ENCODE measurements at regions not wholly inside any gene's neighbourhood (a gene's known extent, or its start where the extent isn't known, plus 50 kb on each side); places are given as distances from the start of the nearest gene placed in this dataset.
A peak's percentile ranks its signal among the peaks of the same experiment; 100 is the strongest.

DNA sequence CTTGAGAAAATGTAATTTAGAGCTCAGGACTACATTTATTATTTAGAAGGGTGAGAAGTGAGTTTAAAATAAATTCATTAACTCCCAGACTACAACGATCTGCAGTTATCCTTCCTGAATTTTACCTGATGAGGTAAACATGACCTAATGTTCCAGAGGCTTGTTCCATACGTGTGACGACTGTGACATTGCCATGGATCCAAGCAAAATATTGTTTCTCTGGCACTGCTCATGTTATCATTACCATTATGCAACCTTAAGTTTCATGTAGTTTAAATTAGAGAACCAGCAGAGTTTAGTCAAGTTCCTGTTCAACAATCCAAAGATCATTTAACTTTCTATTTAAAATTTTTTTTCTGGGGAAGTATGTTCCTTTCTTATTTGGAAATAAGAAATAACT lies 279.6 kb downstream of the KLF5 start:
- Histone ChIP-seq H3K4me2 (ENCODE audit: low read length) (peak overlapping the region; percentile 5; the same call in 1 of the 2 replicates), H3K36me3 (ENCODE audit: low read depth, low read length) (no peaks in the 10 kb centered on the region), H3K27ac (ENCODE audit: low read length) (peak overlapping the region; percentile 100), H3F3A (ENCODE audit: low read length, unreplicated experiment) (peaks cover 6% of the 10 kb centered on the region), H4K20me1 (ENCODE audit: low read length) (no peaks in the 10 kb centered on the region), H3K9me2 (replicated peaks; ENCODE audit: low read length) (no peaks in the 10 kb centered on the region), H3K4me3 (ENCODE audit: low read length) (no peak overlapping the region), H3K27me3 (ENCODE audit: low read length) (no peaks in the 10 kb centered on the region), H3K9ac (ENCODE audit: low read length) (peak overlapping the region; percentile 79), H3K4me1 (ENCODE audit: insufficient read depth, low read length) (peaks cover 67% of the 10 kb centered on the region), H3K9me3 (ENCODE audit: low read length) (no peaks in the 10 kb centered on the region), H2AFZ (ENCODE audit: low read length) (no peak overlapping the region), H3K79me2 (ENCODE audit: low read length) (no peaks in the 10 kb centered on the region)
- no TSS peak for BruUV-seq (replicated peaks)
- no peak for TF ChIP-seq EZH2phosphoT487 (IDR thresholded peaks at IDR 0.05; ENCODE audit: borderline replicate concordance, low read length)
- no peak for TF ChIP-seq EZH2 (IDR thresholded peaks at IDR 0.05; ENCODE audit: low read length, unreplicated experiment)
- no peak for TF ChIP-seq CTCF (conservative IDR thresholded peaks at IDR 0.05; ENCODE audit: low read depth, low read length)
- ATAC-seq (no peak), DNase-seq (no peak)
- intact Hi-C loops (cut with micrococcal nuclease) = loop anchor here (5.0 kb wide), 2 partner anchors 129 to 369 kb away; no protein-coding TSS in a partner anchor
- ChIA-PET CTCF (no interaction called here), POLR2A (ENCODE audit: unreplicated experiment) (no interaction called here)

- CTCF ChIA-PET = no interaction called here
- no peaks in the 10 kb centered on the region for H3K36me3 ChIP-seq (ENCODE audit: low read depth, low read length)
- H3K4me3 ChIP-seq (ENCODE audit: low read length) = no peak overlapping the region
- DNase-seq (no peak), ATAC-seq (no peak)
- intact Hi-C loops (cut with micrococcal nuclease) = loop anchor here (5.0 kb wide), 2 partner anchors 130 to 370 kb away; no protein-coding TSS in a partner anchor
- BruUV-seq (replicated peaks) = no TSS peak
- H2AFZ ChIP-seq (ENCODE audit: low read length) = no peak overlapping the region
- no peaks in the 10 kb centered on the region for H3K79me2 ChIP-seq (ENCODE audit: low read length)
- H3K4me1 ChIP-seq (ENCODE audit: insufficient read depth, low read length) = peaks cover 69% of the 10 kb centered on the region
- peak overlapping the region; percentile 58 for H3K4me2 ChIP-seq (ENCODE audit: low read length)
- no peaks in the 10 kb centered on the region for H3K9me2 ChIP-seq (replicated peaks; ENCODE audit: low read length)
- no peaks in the 10 kb centered on the region for H3K9me3 ChIP-seq (ENCODE audit: low read length)
- POLR2A ChIA-PET (ENCODE audit: unreplicated experiment) = no interaction called here
- H3F3A ChIP-seq (ENCODE audit: low read length, unreplicated experiment) = peaks cover 6% of the 10 kb centered on the region
- H4K20me1 ChIP-seq (ENCODE audit: low read length) = no peaks in the 10 kb centered on the region
- peak overlapping the region; percentile 100 for H3K27ac ChIP-seq (ENCODE audit: low read length)
- TF ChIP-seq EZH2phosphoT487 (IDR thresholded peaks at IDR 0.05; ENCODE audit: borderline replicate concordance, low read length) (no peak), EZH2 (IDR thresholded peaks at IDR 0.05; ENCODE audit: low read length, unreplicated experiment) (no peak), CTCF (conservative IDR thresholded peaks at IDR 0.05; ENCODE audit: low read depth, low read length) (no peak)
- peak overlapping the region; percentile 79 for H3K9ac ChIP-seq (ENCODE audit: low read length)
- H3K27me3 ChIP-seq (ENCODE audit: low read length) = no peaks in the 10 kb centered on the region
Observed at GRCh38 chr13:73337532-73337931, 278.7 kb downstream of the KLF5 start.

DNA sequence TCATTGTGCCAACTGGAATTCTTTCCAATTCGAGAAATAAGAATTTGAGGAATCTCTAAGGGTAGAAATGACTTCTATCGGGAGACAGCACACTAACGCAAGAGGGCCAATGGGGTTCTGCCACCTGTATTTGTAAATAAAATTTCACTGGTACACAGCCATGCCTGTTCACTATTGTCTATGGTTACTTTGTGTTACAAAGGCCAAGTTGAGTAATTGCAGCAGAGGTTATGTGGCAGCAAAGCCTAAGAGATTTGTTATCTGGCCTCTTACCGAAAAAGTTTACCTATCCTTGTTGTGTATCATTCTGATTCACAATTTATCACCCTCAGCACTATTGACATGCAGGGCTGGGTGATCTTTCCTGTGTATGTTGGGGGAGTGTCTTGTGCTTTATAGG lies 278.0 kb downstream of the KLF5 start:
- peak; percentile 93 for DNase-seq
- no peaks in the 10 kb centered on the region for H3K9me3 ChIP-seq (ENCODE audit: low read length)
- 0 out of 2 replicates have a peak overlapping the region, but pooled peaks have one; percentile 12 for H2AFZ ChIP-seq (ENCODE audit: low read length)
- no peaks in the 10 kb centered on the region for H3K79me2 ChIP-seq (ENCODE audit: low read length)
- no peaks in the 10 kb centered on the region for H3K36me3 ChIP-seq (ENCODE audit: low read depth, low read length)
- BruUV-seq (replicated peaks) = no TSS peak
- H3F3A ChIP-seq (ENCODE audit: low read length, unreplicated experiment) = peaks cover 6% of the 10 kb centered on the region
- H3K4me2 ChIP-seq (ENCODE audit: low read length) = peak overlapping the region; percentile 58
- peak overlapping the region; percentile 87 for H3K9ac ChIP-seq (ENCODE audit: low read length)
- H3K27ac ChIP-seq (ENCODE audit: low read length) = peak overlapping the region; percentile 100
- no peaks in the 10 kb centered on the region for H3K9me2 ChIP-seq (replicated peaks; ENCODE audit: low read length)
- H3K4me3 ChIP-seq (ENCODE audit: low read length) = no peak overlapping the region
- no peaks in the 10 kb centered on the region for H4K20me1 ChIP-seq (ENCODE audit: low read length)
- intact Hi-C loops (cut with micrococcal nuclease) = loop anchor here (5.0 kb wide), 2 partner anchors 131 to 371 kb away; no protein-coding TSS in a partner anchor
- POLR2A ChIA-PET (ENCODE audit: unreplicated experiment) = no interaction called here
- TF ChIP-seq EZH2phosphoT487 (IDR thresholded peaks at IDR 0.05; ENCODE audit: borderline replicate concordance, low read length) = no peak
- no peak for TF ChIP-seq EZH2 (IDR thresholded peaks at IDR 0.05; ENCODE audit: low read length, unreplicated experiment)
- no peak for TF ChIP-seq CTCF (conservative IDR thresholded peaks at IDR 0.05; ENCODE audit: low read depth, low read length)
- ATAC-seq = peak; percentile 73
- peaks cover 65% of the 10 kb centered on the region for H3K4me1 ChIP-seq (ENCODE audit: insufficient read depth, low read length)
- no peaks in the 10 kb centered on the region for H3K27me3 ChIP-seq (ENCODE audit: low read length)
- CTCF ChIA-PET = no interaction called here

Measured in PC-3 (cell line).